ENCODE measurements at regions not wholly inside any gene's neighbourhood (a gene's known extent, or its start where the extent isn't known, plus 50 kb on each side); places are given as distances from the start of the nearest gene placed in this dataset.

GRCh38 chr1:30445449-30445848 lies 277.9 kb downstream of the MATN1 start:
- TF ChIP-seq POLR2A (IDR thresholded peaks at IDR 0.05) (no peak), CTCF (IDR thresholded peaks at IDR 0.05) (no peak)

Measured in ovary (tissue), 3 donors.